GM21576 (cell line): ENCODE measurements at regions not wholly inside any gene's neighbourhood (a gene's known extent, or its start where the extent isn't known, plus 50 kb on each side); places are given as distances from the start of the nearest gene placed in this dataset.
"Not testable (repeated sequence)": the region's sequence is repeated elsewhere in the genome, so short reads cannot be mapped to it uniquely, and the experiment has no call there.

Source experiments
- ATAC-seq: cut with Tn5 transposase; IDR thresholded peaks from one replicate; pipeline ENCODE4 v1.9.1; 2021; ENCODE audit warnings: mild to moderate bottlenecking, moderate library complexity; ENCODE audit not compliant: unreplicated experiment

DNA sequence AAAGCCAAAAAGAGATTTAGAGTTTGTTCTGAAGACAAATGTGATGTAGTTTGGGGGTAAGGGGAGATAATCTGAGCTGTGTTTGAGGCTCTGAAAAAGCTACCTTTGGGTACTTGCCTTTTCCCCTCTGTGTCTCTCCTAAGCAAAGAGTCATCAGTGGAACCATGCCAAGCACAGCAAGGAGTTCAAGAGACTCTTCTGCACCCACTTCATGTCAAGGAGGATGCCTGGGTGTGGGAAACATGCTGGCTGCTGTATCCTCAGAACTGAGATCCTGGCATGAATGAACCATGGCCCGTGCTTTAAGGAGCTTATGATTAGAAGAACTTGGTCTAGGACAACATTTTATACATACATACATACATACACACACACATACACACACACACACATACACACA, 142.9 kb downstream of the NOC3L start:
- ATAC-seq = no peak

DNA sequence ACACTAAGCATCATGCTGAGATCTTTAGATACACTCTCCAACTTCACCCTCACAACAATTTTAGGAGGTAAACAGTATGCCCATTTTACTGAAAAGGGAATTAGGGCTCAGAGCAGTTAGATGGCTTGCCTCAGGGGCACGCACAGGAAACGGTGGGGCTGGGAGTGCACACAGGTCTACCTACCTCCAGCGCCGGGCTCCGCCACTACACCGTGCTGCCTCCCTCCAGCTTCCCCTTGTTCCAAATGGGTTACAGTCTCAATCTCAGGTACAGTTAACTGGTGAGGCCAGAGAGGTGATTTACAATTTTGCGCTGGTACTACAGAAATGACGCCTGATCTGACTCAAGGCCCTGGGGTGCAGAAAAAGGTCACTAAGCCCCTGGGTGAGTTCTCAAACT, 142.0 kb downstream of the NOC3L start:
- no peak for ATAC-seq

DNA sequence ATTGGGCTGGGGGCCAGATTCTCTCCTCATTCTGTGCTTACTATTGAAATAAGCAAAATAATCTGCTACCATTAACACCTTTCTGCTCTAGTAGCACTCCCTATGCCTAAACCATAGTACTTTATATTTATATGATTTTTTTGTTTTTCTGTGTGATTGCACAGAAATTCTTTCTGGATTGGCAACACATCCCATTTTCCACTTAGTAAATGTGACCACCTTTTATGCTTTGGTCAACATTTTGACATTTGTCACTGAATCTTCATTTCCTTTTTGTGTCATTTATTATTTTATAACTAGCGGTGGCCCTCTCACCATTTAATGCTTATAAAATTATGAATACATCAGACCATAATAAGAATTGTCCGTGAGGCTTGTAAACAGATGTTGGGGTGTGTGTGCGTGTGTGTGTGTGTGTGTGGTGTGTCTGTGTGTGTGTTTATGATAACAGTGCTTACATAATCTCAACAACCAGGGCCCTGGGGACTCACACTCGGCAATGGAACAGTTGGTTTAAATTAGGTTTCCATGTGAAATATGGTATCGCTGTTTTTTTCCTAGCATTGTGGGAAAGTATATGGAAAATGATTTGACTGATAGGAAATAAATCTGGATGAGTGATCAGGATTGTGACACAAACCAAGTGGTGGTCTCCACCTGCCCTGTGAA, 138.9 kb downstream of the NOC3L start:
- ATAC-seq = no peak

DNA sequence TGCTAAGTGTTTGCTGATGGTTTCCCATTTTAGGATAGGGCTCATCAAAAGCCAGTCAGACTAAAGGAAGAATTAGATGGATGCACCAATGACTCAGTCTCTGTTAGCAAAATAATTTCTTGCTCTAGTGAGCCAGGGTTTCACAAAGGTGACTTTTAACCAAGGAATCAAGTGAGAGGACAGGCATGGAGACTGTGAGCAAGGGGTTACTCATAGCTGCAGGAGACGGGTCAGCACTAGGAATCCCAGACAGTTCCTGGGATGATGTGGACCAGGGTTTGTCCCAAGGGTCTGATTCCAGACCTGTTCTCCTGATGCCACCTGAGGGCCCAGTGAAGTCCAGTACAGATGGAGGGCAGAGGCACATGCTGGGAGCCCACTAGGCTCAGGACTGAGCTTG, 138.1 kb downstream of the NOC3L start:
- ATAC-seq = no peak

DNA sequence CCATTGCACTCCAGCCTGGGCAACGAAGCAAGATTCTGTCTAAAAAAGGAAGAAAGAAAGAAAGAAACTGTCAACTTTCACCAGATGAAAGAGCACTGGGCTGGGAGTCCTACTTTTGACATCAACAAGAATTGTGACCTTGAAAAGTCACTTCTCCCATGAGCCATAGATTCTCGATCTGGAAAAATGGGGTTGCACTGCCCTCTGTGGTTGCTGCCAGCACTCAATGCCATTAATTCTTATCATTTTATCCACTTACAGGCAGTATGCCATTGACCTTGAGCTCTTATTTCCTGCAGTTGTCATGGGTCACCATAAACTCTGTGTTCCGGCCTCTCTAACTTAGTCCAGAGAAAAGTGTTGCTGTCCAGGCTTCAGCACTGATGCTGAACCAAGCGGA, 137.2 kb downstream of the NOC3L start:
- no peak for ATAC-seq

DNA sequence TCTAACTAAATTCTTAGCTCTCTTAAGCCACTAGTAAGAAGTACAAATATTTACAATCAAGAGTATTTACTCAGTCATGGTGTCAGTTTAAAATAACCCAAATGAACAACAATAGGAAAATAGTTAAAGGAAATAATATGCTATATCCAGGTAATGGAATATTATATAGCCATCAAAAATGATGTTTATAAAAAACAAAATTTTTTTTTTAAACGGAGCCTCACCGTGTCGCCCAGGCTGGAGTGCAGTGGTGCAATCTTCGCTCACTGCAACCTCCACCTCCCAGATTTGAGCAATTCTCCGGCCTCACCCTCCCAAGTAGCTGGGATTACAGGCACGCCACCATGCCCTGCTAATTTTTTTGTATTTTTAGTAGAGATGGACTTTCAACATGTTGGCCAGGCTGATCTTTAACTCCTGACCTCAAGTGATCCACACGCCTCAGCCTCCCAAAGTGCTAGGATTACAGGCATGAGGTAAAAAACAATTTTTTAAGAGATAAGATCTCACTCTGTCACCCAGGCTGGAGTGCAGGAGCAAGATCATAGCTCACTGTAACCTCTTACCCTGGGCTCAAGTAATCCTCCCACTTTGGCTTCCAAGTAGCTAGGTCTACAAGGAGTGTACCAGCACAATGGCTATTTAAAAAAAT, 132.5 kb downstream of the NOC3L start:
- ATAC-seq = no peak

DNA sequence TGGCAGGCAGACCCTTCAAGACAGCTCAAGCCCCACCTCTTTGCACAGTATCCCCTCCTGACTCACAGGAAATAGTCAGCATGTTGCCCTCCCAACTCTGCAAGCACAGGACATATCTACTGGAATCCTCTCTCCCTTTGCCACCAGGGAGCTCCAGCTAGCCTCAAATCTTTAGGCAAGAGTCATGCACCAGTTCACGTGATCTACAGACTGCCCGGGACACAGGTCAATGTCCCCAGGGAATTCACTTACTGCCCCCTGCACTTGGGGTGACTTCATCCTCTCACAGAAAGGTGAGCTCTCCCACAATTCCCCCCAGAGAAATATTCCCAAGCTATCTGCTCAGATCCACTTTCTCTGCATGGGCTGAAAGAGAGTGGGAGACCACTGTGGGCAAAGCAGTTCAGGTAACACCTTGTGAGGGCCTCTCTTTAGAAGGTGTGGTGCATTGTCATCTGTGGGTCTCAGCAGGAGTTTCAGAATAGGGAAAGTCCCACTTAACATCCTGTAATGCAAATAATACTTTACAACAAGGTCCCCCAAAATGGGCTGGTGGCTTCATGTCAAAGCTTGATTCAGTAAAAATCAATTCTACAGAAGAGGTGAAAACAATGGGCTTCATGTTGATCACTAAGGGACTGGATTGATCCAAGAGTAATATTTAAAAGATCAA, 129.9 kb downstream of the NOC3L start:
- no peak for ATAC-seq

DNA sequence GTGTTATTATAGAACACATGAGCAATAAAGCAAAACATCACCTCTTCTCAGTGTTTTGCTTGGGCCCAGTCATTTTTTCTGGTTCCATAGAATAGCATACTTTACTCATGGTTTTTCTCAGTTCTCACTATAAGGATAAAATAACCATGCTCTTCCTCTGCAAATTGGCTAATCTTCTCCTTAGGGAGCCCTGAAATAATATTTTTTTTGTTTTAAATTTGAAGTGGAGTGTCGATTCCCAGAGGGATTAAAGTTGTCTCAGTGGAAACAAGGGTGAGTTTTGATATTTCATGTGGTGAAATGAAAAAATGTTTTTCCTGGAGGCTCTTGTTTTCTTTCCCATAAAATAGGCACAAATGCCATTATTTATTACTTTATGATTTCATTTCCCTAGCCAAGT, 127.3 kb downstream of the NOC3L start:
- no peak for ATAC-seq

DNA sequence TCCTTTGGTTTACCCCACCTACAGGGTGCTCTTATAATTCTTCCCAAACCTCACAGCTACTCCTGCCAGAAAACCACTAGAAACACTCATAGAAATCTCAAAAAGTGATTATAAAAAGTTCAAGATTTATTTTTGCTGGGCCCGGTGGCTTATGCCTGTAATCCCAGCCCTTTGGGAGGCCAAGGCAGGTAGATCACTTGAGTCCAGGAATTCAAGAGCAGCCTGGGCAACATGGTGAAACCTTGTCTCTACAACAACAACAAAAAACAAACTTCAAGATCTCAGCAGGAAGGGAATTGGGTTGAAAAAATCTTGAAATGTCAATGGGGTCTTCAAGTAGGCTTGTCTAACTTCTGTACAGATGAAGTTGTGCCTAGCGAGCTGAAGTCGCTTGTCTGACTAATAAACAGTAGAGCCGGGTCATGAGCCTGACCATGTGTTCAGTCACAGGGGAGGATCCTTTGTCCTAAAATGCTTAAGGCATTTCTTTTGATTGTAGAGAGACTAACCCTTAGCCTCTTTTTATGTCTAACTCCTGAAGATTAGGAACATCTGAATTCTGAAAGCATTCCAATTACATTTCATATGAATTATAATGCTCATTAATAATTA, 124.6 kb downstream of the NOC3L start:
- no peak for ATAC-seq

DNA sequence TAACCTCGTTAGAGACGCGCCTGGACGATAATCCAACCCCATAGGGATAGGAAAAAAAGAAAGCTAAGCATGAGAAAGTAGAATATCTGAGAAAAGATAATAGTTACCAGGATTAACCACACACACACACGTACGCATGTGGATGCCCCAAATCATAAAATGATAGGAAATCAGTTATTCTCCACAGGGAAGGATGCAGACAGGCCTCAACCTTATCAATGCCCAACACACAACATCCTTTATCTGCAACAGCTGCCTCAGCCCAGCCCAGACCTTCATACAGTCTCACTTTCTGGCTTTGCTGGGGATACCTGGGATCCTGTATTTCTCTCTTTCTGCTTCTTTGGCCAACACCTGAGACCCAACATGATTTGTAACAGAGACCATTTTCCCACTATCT, 123.0 kb downstream of the NOC3L start:
- ATAC-seq = no peak

DNA sequence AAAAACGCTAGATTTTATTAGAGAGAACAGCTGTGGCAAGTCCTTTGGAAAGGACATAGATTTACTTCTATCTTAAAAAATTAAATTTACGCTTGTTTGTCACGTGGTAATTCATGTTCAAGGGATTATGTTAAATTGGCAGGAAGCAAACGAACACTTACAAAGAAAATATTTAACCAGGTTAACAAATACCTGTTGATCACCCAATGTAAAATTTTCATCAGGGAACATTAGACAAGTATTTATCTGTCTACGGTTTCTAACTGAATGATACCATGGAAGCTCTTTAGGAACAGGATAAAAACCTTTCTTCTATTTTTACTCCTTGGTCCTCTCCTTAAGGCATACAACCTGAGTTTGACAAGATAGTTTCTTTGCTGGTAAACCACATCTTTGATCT, 122.2 kb downstream of the NOC3L start:
- no peak for ATAC-seq

DNA sequence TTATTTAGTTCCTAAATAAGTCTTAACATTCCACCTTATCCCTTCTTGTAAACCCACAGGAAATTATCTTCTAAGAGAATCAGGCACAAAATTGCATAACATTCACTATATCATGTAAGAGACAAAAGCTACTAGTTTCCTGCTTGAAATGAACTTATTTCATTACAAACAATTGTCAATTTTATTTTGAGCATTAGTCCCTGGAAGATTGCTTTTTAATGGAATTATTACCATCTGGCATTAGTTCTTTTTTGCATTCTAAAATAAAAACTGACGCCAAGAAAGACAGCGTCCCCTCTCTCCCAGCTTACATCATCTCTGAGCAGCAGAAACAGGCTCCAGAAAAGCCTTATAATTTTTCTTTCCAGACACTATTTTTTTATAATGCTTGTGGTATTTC, 121.8 kb downstream of the NOC3L start:
- ATAC-seq = no peak

DNA sequence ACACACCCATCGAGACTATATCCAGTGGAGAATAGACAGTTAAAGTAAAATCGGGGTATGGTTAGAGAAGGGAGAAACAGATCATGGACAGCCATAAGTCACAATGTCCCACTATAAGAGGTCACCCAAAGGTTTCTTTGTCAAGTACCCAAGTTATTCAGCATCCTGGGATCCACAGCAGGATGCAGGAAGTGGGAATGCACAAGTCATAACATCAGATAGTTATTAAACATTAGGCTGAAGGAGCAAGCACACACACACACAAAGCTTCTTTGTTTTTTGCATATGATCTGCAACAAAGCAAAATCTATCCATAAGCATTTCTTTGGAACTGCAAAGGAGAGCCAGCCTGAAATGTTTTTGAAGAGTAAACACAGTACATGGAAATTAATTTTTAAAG, 111.6 kb downstream of the NOC3L start:
- ATAC-seq = no peak

DNA sequence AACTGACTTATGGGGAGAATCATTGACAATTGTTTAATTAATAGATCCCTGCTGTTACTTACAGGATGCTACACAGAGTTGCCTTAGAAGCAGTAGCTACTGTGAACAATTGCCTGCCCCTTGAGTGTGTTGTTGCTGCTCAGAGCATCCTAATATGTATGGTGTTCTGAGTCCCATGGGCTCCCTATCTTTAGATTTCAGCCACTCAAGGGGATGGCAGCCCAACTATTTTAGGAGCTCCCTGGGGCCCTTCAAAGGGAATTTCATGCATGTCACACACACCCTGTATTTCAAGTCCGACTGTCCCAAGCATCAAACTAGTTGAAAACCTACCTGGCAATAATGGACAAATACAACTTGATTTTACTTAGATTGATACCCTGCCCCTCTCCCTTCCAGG, 111.2 kb downstream of the NOC3L start:
- no peak for ATAC-seq

DNA sequence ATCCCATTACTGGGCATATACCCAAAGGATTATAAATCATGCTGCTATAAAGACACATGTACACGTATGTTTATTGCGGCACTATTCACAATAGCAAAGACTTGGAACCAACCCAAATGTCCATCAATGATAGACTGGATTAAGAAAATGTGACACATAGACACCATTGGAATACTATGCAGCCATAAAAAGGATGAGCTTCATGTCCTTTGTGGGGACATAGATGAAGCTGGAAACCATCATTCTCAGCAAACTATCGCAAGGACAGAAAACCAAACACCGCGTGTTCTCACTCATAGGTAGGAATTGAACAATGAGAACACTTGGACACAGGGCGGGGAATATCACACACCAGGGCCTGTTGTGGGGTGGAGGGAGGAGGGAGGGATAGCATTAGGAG, 105.3 kb downstream of the NOC3L start:
- ATAC-seq = not testable (repeated sequence)

DNA sequence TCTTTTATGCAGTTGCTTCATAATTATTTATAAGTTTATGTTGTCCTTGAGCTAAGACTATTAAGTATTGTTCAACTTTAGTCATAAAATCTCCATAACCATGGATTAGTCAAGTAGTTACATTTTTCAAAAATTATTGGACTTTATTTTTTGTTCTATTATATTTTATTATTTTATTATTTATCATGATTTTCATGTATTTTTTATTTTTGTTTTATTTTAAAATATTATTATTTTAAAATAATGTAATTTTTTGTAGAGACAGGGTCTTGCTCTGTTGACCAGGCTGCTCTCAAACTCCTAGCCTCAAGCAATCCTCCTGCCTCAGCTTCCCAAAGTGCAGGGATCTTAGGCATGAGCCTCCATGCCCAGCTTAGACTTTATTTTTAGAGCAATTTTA, 102.3 kb downstream of the NOC3L start:
- ATAC-seq = no peak

DNA sequence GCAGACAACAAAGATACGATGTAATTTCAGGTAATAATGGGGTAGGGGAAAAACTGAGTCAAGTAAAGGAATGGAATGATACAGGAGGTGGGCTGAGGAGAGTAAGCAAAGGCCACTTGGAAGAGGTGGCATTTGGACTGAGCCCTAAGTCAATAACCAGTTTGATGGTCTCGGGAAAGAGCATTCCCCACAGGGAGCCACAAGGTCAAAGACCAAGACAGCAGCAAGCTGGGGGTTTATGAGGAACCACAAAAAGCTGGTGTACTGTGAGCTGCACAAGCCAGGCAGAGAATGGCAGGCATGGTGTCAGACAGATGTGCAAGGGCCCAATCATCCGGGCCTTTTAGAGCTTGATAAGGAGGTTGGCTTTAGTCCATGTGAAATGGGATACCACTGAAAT, 98.7 kb downstream of the NOC3L start:
- no peak for ATAC-seq

DNA sequence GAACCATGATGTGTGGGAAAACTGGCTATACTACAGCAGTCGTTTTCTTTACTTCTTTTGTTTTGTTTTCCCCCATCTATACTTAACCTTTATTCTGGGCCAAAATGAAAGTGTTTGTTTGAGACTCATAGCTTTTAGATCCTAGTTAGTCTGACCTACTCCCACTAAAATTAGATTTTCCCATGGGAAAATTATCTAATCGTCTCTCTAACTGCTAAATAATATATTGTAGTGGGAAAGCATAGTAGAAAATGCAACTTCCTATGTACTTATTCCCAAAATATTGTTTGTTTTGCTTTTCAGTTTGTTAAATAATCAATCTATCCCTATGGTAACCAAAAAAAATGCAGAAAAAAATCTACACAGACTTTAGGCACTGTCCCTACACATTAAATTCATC, 96.6 kb downstream of the NOC3L start:
- no peak for ATAC-seq

DNA sequence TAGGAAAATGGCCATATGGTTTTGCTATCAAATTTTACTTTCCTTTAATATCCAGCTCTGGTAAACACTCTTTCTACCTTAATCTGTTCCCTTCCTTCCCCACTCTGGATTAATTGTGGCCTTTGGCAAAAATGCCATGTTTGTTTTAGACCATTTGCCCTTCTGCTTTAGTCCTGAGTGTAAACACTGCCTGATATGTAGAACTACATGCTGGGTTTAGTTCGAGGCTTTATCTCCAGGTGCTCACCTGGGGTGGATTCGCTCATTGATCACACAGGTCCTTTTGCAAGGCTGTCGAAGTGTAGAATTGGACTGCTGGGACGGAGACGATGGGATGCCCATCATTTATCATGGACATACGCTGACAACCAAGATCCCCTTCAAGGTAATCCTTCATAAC, 94.1 kb downstream of the NOC3L start:
- no peak for ATAC-seq

DNA sequence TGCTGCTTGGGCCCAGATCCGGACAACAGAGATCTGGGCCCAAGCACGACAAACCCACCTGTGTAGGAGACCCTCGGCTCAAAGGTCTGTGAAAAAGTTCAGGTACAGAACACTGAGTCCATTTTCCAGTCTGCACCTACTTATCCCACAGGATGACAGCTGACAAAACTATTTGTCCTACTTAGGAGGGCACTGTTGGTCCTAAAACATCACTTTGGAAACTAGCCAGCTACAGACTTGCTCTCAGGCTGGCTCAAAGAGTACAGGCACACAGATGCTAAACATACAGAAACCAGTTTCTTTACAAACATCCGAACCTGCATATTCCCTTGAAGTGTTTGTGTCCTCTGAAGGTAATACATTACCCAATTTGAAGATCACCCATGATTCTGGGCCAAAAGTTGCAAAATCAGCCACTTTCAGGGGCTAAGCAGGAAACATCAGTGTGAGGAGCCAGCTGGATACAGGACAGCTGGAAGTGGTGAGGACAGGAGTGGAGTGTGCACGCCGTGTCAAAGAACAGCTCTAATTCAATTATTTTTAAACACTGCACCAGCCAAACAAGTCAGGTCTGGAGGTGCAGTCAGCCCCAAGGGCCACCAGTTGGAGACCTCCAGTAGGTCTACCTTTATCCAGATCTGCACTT, 88.5 kb downstream of the NOC3L start:
- no peak for ATAC-seq

DNA sequence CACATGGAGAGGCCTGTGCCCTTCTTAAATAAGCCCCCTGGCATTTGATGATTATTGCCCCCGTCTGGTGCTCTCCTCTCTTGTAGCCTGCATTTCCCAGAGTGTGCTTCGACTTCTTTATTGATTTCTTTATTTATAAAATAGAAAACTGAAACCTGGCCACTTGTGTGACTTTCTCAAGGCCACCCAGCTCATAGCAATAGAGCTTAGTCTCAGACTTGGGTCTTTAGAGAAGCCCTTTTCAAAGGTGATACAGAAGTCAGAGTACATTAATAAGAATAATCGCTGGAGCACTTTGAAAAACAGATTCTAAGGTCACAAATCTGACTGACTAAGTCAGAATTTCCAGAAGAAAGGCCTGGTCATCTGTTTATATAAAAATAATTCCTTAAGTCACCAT, 86.6 kb downstream of the NOC3L start:
- no peak for ATAC-seq

DNA sequence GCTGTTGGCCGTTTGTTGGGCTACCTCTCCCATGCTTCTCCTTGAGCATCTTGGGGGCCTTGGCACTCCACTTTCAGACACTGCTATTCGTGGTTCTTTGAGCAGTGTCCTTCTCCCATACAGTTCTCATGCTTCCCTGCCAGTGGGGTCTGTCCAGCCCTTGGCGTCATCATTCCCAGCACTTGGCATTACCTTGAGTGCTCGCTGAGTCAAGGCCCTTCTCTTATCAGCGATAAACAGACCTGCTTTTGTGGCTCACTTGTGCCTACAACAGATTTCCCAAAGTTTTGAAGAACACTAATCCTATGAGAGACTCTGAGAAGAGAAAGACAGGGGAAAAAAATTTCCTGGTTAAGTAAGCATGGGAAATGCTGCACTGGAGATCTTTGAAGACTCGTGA, 85.3 kb downstream of the NOC3L start:
- no peak for ATAC-seq
